GM18511 (cell line): ENCODE measurements at regions not wholly inside any gene's neighbourhood (a gene's known extent, or its start where the extent isn't known, plus 50 kb on each side); places are given as distances from the start of the nearest gene placed in this dataset.

Experiments used
- ATAC-seq: cut with Tn5 transposase; IDR thresholded peaks from one replicate; pipeline ENCODE4 v1.9.1; 2021; ENCODE audit warnings: mild to moderate bottlenecking, moderate library complexity; ENCODE audit not compliant: unreplicated experiment

DNA sequence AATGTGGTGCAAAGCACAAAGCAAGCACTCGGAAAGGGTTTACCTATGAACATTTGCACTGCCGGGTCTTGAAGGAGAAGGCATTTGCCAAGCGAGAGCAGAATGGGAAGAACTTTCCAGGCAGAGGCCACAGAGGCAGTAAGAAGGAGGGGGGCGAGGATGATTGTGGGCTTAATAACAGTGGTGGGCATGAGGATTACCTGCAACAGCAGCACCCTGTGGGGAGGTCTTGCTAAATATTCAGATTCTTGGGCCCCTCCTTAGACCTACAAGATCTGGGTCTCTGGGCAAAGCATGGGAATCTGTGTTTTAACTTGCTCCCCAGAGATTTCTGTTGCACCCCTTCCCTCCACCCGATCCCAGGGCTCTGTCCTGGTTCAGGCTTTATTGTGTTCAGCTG is 75.1 kb upstream of the ZBED5 start:
- ATAC-seq = no peak

GRCh38 chr11:10931761-10932670 is 74.2 kb upstream of the ZBED5 start:
- ATAC-seq = no peak

DNA sequence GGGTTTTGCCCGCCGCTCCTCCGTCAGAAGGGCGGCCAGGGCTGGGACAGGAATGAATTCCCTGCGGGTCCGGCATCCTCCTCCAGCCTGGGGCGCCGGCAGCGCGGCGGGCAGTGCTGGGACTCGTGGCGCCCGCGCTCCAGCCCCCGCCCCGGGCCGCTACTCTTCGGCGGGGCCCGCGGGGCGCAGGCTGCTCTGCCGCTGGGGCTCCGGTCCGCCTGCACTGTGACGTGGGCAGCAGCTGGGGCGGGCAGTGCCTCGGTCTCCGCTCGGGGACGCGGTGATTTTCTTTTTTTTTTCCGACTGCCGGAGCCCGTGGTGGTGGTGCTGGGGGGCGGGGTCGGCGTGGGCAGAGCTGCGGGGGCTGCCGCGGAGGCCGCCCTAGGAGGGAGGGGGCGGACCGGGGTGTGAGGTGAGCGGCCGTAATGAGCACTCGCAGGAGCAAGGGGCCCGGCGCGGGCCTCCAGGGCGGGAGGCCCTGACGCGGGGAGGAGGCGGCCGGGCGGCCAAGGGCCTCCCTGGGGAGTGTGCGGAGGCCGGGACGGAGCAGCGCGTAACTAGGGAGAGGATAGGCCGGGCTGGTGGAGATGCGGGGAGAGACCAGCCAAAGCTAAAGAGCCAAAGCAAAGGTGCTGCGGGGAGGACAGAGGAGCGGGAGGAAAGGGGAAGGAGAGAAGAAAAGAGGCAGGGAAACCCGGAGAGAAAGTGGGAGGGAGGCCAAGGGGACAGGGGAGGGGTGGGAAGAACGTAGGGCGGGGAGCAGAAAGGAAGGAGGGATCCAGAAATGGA is 73.3 kb upstream of the ZBED5 start:
- peak; percentile 45 for ATAC-seq

GRCh38 chr11:10930224-10930971 is 72.5 kb upstream of the ZBED5 start:
- peak; percentile 26 for ATAC-seq

- ATAC-seq = no peak
Observed at GRCh38 chr11:10927538-10927937, 69.7 kb upstream of the ZBED5 start.

DNA sequence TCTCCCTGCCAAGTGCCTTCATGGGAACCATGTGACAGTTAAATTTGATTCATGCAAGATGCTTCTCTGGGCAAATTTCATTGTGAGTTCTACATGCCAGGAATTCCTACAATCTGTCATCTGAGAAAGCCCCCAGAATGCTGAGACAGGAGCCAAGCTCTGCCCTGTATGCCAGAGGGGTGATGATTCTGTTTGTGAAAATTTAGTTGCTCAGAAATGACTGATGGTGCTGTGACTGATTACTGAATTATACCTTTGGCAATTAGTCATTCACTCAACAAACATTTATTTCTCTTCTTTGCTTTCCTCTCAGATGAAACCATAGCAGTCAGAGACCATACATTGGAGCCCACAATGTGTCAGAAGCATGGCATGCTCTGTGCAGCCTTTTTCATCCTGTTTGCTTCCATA is 69.0 kb upstream of the ZBED5 start:
- ATAC-seq = no peak

DNA sequence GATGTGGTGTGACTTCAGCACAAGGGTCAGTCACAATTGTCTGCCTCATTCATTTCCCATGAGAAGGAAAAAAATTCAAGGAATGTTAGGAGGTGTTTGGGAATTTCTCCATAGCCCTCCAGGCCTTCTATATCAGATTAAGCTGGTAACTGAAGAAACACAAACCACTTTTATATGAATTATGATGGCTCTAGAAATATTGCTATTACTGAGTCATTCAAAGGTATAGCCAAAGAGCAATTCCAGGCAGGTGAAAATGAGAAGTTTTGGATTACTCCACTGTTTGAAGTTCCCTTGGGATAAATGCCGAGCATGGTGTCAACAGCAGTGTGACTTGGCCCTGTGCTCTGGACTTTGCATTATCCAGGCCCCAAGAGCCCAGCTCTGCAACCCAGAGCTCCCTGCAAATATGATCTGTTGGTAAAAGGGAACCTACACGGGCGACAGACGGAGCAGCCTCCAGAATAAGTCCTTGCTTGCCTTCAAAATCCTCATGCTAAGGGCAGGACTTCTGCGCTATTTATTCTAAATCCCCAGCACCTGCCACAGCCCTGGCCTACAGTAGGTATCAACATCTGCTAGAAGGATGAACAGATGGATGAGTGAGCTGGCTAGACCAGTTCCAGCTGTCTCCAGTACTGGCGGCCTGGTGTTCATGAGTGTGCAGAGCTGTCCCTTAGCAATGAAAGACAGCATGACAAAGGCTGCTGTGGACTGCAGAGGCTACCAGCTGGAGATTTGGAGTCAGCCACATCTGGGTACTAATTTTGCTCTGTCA is 67.5 kb upstream of the ZBED5 start:
- ATAC-seq = no peak

DNA sequence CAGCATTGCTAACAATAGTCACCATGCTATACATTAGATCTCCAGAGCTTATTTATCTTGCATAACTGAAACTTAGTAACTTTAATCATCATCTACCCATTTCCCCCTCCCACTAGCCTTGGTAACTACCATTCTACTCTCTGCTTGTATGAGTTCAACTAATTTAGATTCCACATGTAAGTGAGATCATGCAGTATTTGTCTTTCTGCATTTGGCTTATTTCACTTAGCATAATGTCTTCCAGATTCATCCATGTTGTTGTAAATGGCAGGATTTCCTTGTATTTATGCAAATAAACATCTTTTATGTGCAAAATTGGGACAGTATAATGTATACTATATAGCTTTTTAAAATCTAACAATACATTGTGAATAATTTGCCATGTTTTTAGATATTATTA is 66.0 kb upstream of the ZBED5 start:
- ATAC-seq = no peak

DNA sequence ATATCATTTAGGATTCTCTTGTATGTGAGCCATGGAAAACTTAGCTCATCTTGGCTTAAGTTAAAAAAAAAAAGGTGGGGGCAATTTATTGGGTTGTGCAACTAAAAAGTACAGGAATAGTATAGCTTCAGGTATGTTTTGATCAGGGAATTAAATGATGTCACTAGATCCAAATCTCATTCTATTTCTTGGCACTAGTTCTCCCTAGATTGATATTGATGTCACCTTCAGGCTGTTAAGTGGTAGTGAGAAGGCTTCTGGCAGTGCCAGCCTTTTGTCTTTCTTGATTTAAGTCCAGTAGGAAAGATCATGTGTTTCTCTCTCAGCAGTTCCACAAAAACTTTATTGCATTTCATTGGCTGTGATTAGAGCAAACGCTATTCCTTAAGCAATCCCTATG is 65.0 kb upstream of the ZBED5 start:
- ATAC-seq = no peak

DNA sequence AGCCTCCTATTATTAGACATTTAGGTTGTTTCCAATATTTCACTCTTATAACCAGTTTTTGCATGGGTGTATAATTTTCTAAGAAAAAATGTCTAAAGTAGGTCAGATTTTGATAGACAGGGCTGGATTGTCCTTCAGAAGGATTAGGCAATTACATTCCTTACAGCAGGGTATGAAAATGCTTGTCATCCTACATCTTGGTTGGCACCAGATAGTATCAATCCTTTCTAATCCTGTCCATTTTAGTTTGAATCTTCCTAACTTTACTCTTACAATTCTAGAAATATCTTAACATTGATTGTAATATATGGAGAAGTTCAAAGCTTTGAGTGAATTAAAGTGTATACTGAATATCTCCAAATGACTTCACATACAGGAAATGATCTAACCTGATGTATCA is 63.0 kb upstream of the ZBED5 start:
- no peak for ATAC-seq

DNA sequence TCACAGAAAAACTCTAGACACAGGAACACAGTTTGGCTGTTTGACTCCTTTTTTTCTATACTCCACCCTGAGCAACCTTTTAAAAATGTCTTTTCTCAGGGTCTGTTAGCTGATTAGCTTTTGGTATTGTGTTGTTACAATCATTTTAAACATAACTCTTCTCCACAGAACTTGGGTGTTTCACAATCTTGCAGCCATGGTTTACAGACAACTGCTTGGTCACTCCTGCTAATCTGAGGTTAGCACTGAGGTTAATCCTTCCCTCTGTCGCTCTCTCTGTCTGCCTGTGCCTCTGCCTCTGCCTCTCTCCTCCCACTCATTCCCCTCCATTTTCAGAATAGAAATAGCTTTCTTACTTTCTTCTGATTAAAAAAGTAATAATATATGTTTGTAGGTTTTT is 62.4 kb upstream of the ZBED5 start:
- no peak for ATAC-seq

GRCh38 chr11:10918698-10919097 is 60.8 kb upstream of the ZBED5 start:
- ATAC-seq = no peak

DNA sequence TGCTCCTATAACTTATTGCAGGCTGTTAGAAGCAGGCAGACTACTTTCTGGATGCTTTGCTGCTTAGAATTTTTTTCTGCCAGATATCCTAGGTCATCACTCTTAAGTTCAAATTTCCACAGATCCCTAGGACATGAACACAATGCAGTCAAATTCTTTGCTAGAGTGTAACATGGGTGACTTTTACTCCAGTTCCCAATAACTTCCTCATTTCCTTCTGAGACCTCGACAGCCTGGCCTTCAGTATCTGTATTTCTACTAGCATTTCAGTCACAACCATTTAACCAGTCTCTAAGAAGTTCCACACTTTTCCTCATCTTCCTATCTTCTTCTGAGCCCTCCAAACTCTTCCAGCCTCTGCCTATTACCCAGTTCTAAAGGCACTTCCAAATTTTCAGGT is 60.4 kb upstream of the ZBED5 start:
- no peak for ATAC-seq

GRCh38 chr11:10917802-10918201 is 59.9 kb upstream of the ZBED5 start:
- ATAC-seq = no peak

DNA sequence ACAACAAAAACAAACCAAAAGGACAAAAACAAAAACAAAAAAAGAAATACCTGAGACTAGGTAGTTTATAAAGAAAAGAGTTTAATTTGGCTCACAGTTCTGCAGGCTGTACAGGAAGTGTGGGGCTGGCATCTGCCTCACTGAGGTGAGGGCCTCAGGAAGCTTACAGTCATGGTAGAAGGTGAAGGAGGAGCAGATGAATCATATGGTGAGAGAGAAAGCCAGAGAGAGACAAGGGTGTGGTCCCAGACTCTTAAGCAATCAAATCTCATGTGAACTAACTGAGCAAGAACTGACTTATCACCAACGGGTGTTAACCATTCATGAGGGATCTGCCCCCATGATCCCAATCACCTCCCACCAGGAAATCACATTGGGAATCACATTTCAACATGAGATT is 58.8 kb upstream of the ZBED5 start:
- no peak for ATAC-seq

DNA sequence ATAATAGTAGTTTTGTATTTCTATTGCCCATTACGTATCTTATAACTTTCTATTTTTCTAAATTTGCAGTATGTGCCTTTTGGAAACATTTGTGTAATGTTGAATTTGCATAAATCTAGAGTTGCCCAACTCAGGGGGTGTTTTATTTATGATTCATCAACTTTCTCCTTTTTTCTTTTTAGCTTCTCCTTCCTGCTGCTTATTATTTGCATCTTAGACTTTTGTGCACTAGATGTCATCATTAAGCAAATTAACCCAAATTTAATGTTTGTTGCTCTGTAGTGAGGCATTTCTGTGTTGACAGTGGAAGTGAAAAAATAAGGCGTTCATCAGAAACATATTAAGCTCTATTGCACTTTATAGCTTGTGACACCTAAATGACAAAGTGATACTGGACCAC is 56.2 kb upstream of the ZBED5 start:
- no peak for ATAC-seq

DNA sequence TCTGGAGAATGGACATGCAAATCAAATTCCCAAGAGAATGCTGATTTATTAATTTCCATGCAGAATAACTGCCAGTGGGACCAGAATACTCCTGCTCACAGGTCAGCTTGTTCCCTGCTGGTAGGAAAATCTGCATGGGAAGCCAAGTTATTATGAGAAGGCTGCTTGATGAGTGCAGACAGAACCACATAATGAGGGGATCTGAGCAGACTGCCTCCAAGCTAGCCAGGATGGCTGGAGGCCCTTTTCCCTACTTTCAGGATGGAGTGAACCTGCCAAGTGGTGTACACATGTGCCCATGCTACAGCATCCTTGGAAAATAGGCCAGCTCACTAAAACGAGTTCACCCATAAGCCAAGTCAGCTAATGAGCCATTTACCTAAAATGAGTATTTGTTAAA is 55.2 kb upstream of the ZBED5 start:
- ATAC-seq = no peak

- no peak for ATAC-seq
Observed at GRCh38 chr11:10911907-10912306, 54.1 kb upstream of the ZBED5 start.

DNA sequence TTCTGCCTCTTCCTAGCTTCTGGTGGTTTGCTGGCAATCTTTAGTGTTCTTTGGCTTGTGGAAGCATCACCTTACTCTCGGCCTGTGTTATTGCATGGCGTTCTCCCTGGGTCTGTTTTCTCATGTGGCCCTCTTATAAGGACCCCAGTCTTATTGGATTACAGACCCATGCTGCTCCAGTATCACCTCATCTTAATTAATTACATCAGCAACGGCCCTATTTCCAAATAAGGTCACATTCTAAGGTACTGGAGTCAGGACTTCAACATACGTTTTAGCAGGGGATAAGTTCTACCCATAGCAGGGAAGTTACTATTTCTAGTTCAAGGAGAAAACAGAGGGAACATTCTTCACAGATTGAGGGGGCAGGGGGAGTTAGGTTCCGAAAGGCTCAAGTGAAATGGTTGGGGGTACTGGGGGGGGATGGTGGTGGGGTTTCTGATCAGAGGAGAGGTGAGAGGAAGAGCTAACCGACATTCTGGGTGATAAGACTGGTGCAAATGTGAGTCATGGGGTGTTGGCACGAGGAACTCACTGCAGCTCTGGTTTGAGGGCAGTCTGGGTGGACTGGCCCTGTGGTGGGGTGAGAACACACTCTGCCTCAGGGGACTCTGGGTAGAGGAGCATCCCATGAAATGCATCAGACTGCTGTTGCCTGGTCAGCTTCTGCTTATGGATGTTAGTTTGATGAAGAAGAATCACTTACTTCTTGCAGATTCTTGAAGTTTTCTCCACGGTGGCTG is 51.5 kb upstream of the ZBED5 start:
- no peak for ATAC-seq
